SU-DHL-6 (cell line): ENCODE measurements at regions not wholly inside any gene's neighbourhood (a gene's known extent, or its start where the extent isn't known, plus 50 kb on each side); places are given as distances from the start of the nearest gene placed in this dataset.

ENCODE experiments used
- H2AFZ ChIP-seq: fragments of 200-600 bp; sonication (generic); 2 replicates; pipeline ENCODE4 v1.6.1; 2014; ENCODE audit warnings: low read depth, mild to moderate bottlenecking, moderate library complexity, mixed read lengths, antibody characterized with exemption, low read length; ENCODE audit not compliant: severe bottlenecking
- H3F3A ChIP-seq: fragments of 200-600 bp; shearing (Covaris generic); 2 replicates; pipeline ENCODE4 v1.6.0; 2016; ENCODE audit warnings: antibody characterized with exemption, mild to moderate bottlenecking; ENCODE audit not compliant: insufficient read depth
- H3K27ac ChIP-seq: fragments of 200-600 bp; sonication (generic); 2 replicates; pipeline ENCODE4 v1.5.1; 2016; ENCODE audit warnings: low read depth, mild to moderate bottlenecking, low read length, moderate library complexity, mixed read lengths
- H3K27me3 ChIP-seq: fragments of 200-600 bp; sonication (generic), shearing (Covaris generic); 2 replicates; pipeline ENCODE4 v1.6.0; 2014; ENCODE audit warnings: mild to moderate bottlenecking, low read length
- H3K36me3 ChIP-seq: fragments of 200-600 bp; sonication (generic); 2 replicates; pipeline ENCODE4 v1.6.1; 2014; ENCODE audit warnings: mild to moderate bottlenecking, low read length, mixed read lengths
- H3K4me2 ChIP-seq: fragments of 300-600, 200-600 bp; shearing (Covaris generic), sonication (generic); 2 replicates; pipeline ENCODE4 v1.6.0; 2014; ENCODE audit warnings: low read length, low read depth, mild to moderate bottlenecking; ENCODE audit not compliant: poor library complexity, severe bottlenecking
- H3K4me3 ChIP-seq: fragments of 200-600 bp; sonication (generic); 2 replicates; pipeline ENCODE4 v1.5.1; 2014; ENCODE audit warnings: antibody characterized with exemption, low read length, mild to moderate bottlenecking, mixed read lengths; ENCODE audit not compliant: insufficient read depth, poor library complexity, severe bottlenecking
- H3K79me2 ChIP-seq: fragments of 200-600 bp; sonication (generic); 2 replicates; pipeline ENCODE4 v1.6.1; 2014; ENCODE audit warnings: mild to moderate bottlenecking, low read length, moderate library complexity; ENCODE audit not compliant: insufficient read depth
- H3K9ac ChIP-seq: fragments of 200-600 bp; sonication (generic); 2 replicates; pipeline ENCODE4 v1.7.0; 2014; ENCODE audit warnings: mild to moderate bottlenecking, low read length
- H3K9me2 ChIP-seq: fragments of 200-600 bp; sonication (generic); replicated peaks from 2 replicates; pipeline ENCODE4 v1.6.1; 2014; ENCODE audit warnings: low read length; ENCODE audit not compliant: insufficient read depth
- H3K9me3 ChIP-seq: fragments of 200-600 bp; sonication (generic); 2 replicates; pipeline ENCODE4 v1.6.1; 2014; ENCODE audit warnings: low read length, mixed read lengths; ENCODE audit not compliant: insufficient read depth
- H4K20me1 ChIP-seq: fragments of 200-600 bp; sonication (generic); 2 replicates; pipeline ENCODE4 v1.6.1; 2014; ENCODE audit warnings: low read depth, mild to moderate bottlenecking, antibody characterized with exemption, low read length, moderate library complexity, mixed read lengths
- EZH2phosphoT487 ChIP-seq: fragments of 200-600 bp; sonication (generic), shearing (Covaris generic); conservative IDR thresholded peaks from 2 replicates; pipeline ENCODE4 v1.6.1; 2018; ENCODE audit warnings: mild to moderate bottlenecking, antibody characterized with exemption, low read length, moderate library complexity, mixed read lengths
- TF ChIP-seq, protein P1 (sequence below): fragments of 200-600 bp; sonication (generic); IDR thresholded peaks from one replicate; pipeline ENCODE4 v1.5.1; 2017; ENCODE audit warnings: antibody characterized with exemption, mild to moderate bottlenecking, low read length, moderate library complexity; ENCODE audit not compliant: insufficient read depth, poor library complexity, severe bottlenecking

DNA sequence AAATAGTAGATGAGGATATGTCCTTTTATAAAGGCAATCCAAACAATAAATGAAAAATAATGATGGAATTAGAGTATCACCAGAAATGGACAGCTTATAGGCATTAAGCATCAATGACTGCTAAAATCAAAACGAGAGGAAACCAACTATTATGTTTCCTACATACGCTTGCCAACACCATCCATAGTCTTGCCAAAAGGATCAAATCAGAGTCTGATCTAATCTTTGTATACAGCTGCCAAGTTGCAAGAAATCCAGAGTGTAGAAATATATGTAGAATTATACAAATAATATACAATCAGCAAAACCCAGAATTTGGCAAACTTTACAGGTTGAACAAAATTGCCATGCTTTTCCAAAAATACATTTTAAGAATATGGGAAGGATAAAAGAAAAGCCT, 1661.6 kb downstream of the SLITRK1 start:
- no peaks in the 10 kb centered on the region for H4K20me1 ChIP-seq
- no peak overlapping the region for H3K9ac ChIP-seq
- no peak overlapping the region for H3K4me2 ChIP-seq
- no peaks in the 10 kb centered on the region for H3F3A ChIP-seq
- H3K4me3 ChIP-seq, result no peak overlapping the region
- no peaks in the 10 kb centered on the region for H3K9me2 ChIP-seq
- no peak overlapping the region for H2AFZ ChIP-seq
- TF ChIP-seq, protein P1, sequence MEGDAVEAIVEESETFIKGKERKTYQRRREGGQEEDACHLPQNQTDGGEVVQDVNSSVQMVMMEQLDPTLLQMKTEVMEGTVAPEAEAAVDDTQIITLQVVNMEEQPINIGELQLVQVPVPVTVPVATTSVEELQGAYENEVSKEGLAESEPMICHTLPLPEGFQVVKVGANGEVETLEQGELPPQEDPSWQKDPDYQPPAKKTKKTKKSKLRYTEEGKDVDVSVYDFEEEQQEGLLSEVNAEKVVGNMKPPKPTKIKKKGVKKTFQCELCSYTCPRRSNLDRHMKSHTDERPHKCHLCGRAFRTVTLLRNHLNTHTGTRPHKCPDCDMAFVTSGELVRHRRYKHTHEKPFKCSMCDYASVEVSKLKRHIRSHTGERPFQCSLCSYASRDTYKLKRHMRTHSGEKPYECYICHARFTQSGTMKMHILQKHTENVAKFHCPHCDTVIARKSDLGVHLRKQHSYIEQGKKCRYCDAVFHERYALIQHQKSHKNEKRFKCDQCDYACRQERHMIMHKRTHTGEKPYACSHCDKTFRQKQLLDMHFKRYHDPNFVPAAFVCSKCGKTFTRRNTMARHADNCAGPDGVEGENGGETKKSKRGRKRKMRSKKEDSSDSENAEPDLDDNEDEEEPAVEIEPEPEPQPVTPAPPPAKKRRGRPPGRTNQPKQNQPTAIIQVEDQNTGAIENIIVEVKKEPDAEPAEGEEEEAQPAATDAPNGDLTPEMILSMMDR, result no peak
- TF ChIP-seq EZH2phosphoT487, result no peak
- no peaks in the 10 kb centered on the region for H3K79me2 ChIP-seq
- no peaks in the 10 kb centered on the region for H3K27me3 ChIP-seq
- H3K27ac ChIP-seq, result no peak overlapping the region
- no peaks in the 10 kb centered on the region for H3K9me3 ChIP-seq
- H3K36me3 ChIP-seq, result no peaks in the 10 kb centered on the region

DNA sequence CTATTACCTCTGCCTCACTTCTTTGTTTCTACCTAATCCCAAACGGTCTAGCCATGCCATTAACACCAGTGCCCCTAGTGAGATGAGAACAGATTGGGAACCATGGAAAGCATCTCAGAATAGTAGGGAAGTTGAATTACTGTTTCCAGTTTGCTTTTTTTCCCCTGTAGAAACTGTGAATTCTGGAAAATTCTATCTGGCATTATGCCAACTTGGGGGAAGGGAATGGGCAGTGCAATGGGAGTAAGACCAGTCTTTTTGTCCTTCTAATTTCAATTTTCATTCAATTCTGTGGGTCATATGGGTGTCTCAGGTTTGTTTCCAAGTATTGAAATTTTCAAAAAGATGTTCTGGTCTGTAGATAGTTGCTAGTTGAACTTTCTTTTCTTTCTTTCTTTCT, 1666.1 kb downstream of the SLITRK1 start:
- H3K9ac ChIP-seq, result no peak overlapping the region
- H4K20me1 ChIP-seq, result no peaks in the 10 kb centered on the region
- H3K4me2 ChIP-seq, result no peak overlapping the region
- H3K36me3 ChIP-seq, result no peaks in the 10 kb centered on the region
- H3K79me2 ChIP-seq, result no peaks in the 10 kb centered on the region
- no peaks in the 10 kb centered on the region for H3F3A ChIP-seq
- H3K27me3 ChIP-seq, result no peaks in the 10 kb centered on the region
- TF ChIP-seq, protein P1, result no peak
- TF ChIP-seq EZH2phosphoT487, result no peak
- H3K9me2 ChIP-seq, result no peaks in the 10 kb centered on the region
- no peak overlapping the region for H3K27ac ChIP-seq
- no peak overlapping the region for H3K4me3 ChIP-seq
- H2AFZ ChIP-seq, result no peak overlapping the region
- no peaks in the 10 kb centered on the region; the same call in 1 of the 2 replicates for H3K9me3 ChIP-seq

DNA sequence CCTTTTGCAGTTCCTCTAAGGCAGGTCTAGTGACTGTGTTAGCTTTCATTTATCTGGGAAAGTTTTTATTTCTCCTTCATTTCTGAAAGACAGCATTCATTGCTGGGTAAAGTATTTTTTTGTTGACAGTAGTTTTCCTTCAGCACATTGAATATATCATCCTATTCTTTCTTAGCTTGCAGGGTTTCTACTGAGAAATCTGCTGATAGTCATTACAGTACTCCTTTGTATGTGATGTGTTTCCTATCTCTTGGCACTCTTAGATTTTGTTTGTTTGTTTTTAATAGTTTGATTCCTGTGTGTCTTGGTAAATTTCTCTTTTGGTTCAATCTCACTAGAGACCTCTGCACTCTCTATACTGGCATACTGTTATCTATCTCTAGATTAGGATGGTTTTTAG, 1667.9 kb downstream of the SLITRK1 start:
- Histone ChIP-seq H4K20me1 (no peaks in the 10 kb centered on the region), H3K9me2 (no peaks in the 10 kb centered on the region), H3K79me2 (no peaks in the 10 kb centered on the region)

More for the DNA sequence above, 1667.9 kb downstream of the SLITRK1 start:
- no peaks in the 10 kb centered on the region for H3K27me3 ChIP-seq
- H3K4me2 ChIP-seq, result no peak overlapping the region
- H3K9me3 ChIP-seq, result no peaks in the 10 kb centered on the region; the same call in 1 of the 2 replicates
- no peak overlapping the region for H3K9ac ChIP-seq
- TF ChIP-seq EZH2phosphoT487, result no peak
- TF ChIP-seq, protein P1, result no peak
- no peaks in the 10 kb centered on the region for H3K36me3 ChIP-seq
- no peaks in the 10 kb centered on the region for H3F3A ChIP-seq
- no peak overlapping the region for H3K27ac ChIP-seq
- no peak overlapping the region for H2AFZ ChIP-seq
- no peak overlapping the region for H3K4me3 ChIP-seq
